GM21786 (cell line): ENCODE measurements at regions not wholly inside any gene's neighbourhood (a gene's known extent, or its start where the extent isn't known, plus 50 kb on each side); places are given as distances from the start of the nearest gene placed in this dataset.

Experiments used
- ATAC-seq: cut with Tn5 transposase; IDR thresholded peaks from one replicate; pipeline ENCODE4 v1.9.1; 2021; ENCODE audit not compliant: unreplicated experiment

GRCh38 chr20:50272724-50273446 lies 82.3 kb downstream of the CEBPB start:
- ATAC-seq: no peak

GRCh38 chr20:50273601-50274491 lies 83.2 kb downstream of the CEBPB start:
- ATAC-seq: no peak

GRCh38 chr20:50274570-50275430 lies 84.2 kb downstream of the CEBPB start:
- ATAC-seq: no peak

- no peak for ATAC-seq
Measured at GRCh38 chr20:50276119-50277063, 85.8 kb downstream of the CEBPB start.

GRCh38 chr20:50277064-50277415 lies 86.4 kb downstream of the CEBPB start:
- ATAC-seq: no peak

GRCh38 chr20:50277460-50278376 lies 87.1 kb downstream of the CEBPB start:
- no peak for ATAC-seq

GRCh38 chr20:50278377-50278683 lies 87.7 kb downstream of the CEBPB start:
- ATAC-seq: no peak

DNA sequence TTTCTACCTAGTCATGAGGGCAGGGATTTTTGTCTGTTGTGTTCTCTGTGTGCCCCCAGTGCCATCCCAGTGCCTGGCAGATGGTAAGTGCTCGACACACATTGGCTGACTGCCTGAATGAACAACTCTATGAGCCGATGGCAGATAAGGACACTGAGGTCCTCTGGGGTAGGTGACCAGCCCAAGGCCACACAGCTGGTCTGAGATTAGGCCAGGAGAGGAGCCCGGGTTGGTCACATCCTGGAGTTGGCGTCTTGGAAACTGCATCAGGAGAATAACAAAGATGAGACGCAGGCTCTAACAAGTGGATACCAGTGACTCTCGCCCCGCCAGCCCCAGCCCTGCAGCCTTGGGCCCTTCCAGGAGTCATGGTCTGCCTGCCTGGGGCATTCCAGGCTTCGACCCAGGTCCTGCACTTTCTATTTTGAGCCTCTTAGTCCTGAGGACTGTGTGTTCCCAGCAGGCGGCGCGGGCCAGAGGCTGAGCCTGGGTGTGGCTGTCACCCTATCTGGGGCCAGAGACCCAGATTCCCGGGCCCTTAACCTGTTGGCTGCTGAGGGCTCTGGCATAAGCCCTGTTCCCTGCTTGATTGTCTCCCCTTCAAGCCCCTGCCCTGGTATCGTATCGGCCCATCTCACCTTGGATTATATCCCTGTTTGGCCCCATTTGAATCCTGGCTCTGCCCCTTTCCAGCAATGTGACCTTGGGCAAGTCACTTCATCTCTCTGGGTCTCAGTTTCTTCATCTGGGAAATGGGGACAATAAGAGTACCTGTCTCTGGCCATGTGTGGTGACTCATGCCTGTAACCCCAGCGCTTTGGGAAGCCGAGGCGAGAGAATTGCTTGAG lies 88.3 kb downstream of the CEBPB start:
- ATAC-seq: no peak

DNA sequence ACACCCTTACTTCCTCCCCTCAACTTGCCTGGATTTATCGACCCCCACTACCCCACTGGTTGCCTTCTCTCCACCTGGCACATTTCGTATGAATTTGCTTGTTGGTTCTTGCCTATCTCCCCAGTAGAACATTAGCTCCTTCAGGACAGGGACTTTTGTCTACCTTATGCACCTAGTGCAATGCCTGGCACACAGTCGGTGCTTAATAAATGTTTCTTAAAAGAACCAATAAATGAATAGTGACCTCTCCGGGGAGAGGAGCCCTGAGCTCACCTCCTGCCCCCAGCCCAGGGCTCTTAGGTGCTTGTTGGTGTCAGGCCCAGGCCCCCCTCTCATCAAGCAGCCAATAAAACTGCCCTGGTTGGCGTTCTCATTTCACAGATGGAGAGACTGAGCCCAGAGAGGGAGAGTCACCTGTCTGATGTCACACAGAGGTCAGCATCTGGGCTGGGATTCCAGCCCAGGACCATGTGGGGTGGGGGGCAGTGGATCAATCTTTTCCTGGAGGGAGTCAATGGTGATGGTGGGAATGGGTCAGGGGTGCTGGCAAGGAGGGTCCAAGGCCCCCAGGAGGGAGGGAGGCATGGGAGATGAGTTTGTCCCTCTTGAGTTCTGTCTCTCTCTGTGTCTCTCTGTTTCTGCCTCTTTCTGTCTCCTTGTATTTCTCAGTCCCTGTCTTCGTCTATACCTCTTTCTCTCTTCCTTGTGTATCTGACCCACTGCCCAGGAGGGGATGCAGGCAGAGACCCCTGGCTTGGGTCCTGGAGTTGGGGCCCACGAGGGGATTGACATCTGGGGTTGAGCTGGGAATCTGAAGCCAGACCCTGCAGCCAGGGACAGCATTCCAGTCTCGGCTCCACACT lies 89.6 kb downstream of the CEBPB start:
- no peak for ATAC-seq

DNA sequence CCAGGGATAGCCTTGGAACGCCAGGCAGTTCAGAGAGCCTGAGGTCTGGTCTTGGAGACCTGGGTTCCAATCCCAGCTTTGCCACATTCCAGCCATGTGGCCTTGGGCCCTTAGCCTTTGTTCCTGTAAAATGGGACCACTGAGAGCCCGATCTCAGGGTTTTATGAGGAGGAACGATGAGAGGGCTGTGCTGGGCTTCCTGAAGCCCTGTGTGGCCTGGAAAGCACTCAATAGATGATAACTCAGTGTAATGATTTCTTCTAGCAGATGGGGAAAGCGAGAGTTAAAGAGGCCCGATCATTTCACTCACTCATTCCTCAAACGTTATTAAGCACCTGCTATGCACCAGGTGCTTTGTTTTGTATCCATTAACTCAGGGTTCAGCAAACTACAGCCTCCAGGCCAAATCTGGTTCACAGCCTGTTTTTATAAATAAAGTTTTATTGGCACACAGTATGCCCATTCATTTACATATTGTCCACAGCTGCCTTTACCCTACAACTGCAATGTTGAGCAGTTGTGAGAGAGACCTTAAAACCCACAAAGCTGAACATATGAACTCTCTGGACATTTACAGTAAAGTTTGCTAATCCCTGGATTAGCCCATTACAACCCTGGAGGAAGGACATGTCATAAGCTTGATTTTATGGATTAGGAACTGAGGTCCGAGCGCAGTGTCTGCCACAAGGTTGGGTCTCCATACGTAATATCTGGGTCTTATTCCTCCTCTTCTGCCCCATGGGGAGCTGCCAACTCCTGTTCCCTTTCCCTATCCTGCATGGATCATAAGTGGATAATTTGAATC lies 90.4 kb downstream of the CEBPB start:
- no peak for ATAC-seq

DNA sequence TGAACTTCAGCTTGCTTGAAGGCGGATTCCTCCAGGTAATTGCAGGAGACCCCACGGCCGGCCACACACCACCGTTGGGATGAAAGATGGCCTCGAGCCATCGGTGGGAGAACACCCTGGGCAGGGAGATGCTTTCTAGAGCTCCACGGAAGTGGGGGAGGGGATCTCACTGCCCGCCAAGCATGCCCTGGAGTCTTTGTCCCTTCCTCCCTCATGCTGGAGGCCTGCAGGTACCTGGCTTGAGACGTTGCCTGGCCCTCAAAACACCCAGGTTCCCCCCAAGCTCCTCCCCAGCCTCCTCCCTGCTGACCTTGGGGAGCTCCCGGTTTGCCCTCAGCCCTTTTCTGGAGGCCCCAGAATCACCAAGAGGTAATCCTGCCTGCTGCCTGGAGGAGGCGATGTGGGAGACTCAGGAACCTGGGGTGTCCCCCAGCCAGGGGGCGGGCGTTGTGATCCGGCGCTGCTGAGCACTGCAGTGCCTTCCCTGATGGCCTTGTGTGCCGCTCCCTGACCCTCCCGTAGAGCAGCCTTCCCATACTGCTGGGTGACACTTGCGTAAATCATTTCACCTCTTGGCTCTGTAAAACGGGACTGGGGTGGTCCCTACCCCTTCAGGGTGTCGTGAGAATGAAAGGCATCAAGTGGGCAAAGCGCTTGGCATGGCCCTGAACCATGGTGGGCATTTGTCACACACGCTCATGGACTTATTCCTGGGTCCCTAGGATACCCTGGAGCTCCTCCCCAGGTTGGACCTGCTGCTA lies 91.4 kb downstream of the CEBPB start:
- ATAC-seq: no peak

DNA sequence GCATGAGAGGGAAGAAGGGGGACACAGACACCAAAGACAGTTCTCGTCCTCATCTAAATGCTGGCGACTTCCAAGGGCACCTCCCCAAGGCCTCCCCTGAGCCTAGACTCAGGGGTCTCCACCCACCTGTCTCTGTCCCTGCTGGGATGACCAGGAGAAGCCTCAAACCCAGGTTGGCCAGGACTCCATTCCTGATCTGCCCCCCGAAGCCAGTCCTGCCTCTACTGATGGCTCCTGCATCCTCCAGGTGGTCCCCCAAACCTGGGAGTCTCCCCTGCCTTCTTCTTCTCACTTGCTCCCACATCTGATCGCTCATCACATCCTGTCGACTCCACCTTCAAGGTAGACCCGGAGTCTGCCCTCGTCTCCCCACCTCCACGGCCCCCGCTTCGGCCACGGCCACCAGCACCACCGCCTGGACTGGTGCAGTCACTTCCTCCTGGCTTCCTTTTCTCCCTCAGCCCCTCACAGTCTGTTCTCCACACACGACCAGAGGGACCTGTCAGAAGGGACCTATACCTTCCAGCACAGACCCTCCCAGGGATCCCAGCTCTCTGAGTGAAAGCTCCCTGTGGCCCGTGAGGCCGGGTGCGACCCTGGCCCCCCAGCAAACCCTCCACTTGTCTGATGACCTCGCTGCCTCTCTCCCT lies 92.1 kb downstream of the CEBPB start:
- ATAC-seq: no peak

DNA sequence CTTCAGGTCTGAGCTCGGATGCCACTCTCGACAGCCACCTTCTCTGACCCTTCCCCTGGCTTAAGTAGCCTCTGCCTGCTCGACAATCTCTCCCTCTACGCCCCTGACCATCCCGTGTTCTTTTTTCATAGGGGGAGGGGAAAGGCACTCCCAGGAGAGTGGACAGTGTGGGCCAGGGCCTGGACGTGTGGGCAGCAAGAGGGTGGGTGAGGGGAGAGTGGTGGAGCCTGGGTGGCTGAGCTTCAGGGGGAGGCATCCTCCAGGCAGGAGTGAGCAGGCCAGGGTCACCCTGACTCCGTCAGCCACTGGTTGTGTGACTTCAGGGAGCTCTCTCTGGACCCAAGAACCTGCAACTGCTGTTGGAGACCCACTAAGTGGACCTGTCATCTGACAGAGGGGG lies 92.7 kb downstream of the CEBPB start:
- no peak for ATAC-seq

- ATAC-seq: no peak
Measured at GRCh38 chr20:50283922-50284810, 93.5 kb downstream of the CEBPB start.
